PFSK-1 (cell line): ENCODE measurements at regions not wholly inside any gene's neighbourhood (a gene's known extent, or its start where the extent isn't known, plus 50 kb on each side); places are given as distances from the start of the nearest gene placed in this dataset.

Experiments
- FOXP2 ChIP-seq: optimal IDR thresholded peaks from 2 replicates; pipeline ENCODE3; 2011; ENCODE audit warnings: borderline replicate concordance, control low read depth, inconsistent platforms; ENCODE audit not compliant: insufficient read depth; ENCODE audit errors: extremely low read length, extremely low read depth
- POLR2AphosphoS5 ChIP-seq: IDR thresholded peaks from 2 replicates; pipeline ENCODE4 v1.6.1; 2012; ENCODE audit warnings: low read depth, mild to moderate bottlenecking, control low read depth, low read length, moderate library complexity
- REST ChIP-seq, 2 experiments: IDR thresholded peaks; 2 replicates each; pipeline versions ENCODE4 v1.6.1 to v1.8.0; 2011 to 2012; ENCODE audit warnings: low read depth in 2 of 2, low read length in 2 of 2, control low read depth in 1 of 2, inconsistent platforms in 1 of 2, mild to moderate bottlenecking in 1 of 2, moderate library complexity in 1 of 2; ENCODE audit not compliant: insufficient read depth in 1 of 2
- SIN3A ChIP-seq: IDR thresholded peaks from 2 replicates; pipeline ENCODE4 v1.6.1; 2012; ENCODE audit warnings: mild to moderate bottlenecking, low read length, moderate library complexity, borderline replicate concordance; ENCODE audit not compliant: insufficient read depth
- TAF1 ChIP-seq: IDR thresholded peaks from 2 replicates; pipeline ENCODE4 v1.6.1; 2012; ENCODE audit warnings: low read length, control low read depth, borderline replicate concordance; ENCODE audit not compliant: insufficient read depth

GRCh38 chr5:28823231-28823630, 1784.8 kb upstream of the CDH9 start:
- TF ChIP-seq TAF1 (no peak), SIN3A (no peak), FOXP2 (no peak), POLR2AphosphoS5 (no peak), REST (IDR thresholded peaks at IDR 0.05; ENCODE audit: insufficient read depth in 1 of 2, low read depth in 2 of 2, low read length in 2 of 2) (no peak)

- TF ChIP-seq FOXP2: no peak
- TF ChIP-seq TAF1: no peak
- TF ChIP-seq SIN3A: no peak
- TF ChIP-seq POLR2AphosphoS5: no peak
- TF ChIP-seq REST (IDR thresholded peaks at IDR 0.05; ENCODE audit: insufficient read depth in 1 of 2, low read depth in 2 of 2, low read length in 2 of 2): no peak
These were observed 1783.7 kb upstream of the CDH9 start for GRCh38 chr5:28822071-28822470.

GRCh38 chr5:28810751-28811136, 1772.4 kb upstream of the CDH9 start:
- TF ChIP-seq TAF1: no peak
- no peak for TF ChIP-seq POLR2AphosphoS5
- TF ChIP-seq SIN3A: no peak
- no peak for TF ChIP-seq REST (IDR thresholded peaks at IDR 0.05; ENCODE audit: insufficient read depth in 1 of 2, low read depth in 2 of 2, low read length in 2 of 2)
- TF ChIP-seq FOXP2: no peak

- TF ChIP-seq FOXP2: no peak
- no peak for TF ChIP-seq TAF1
- no peak for TF ChIP-seq POLR2AphosphoS5
- no peak for TF ChIP-seq SIN3A
- TF ChIP-seq REST (IDR thresholded peaks at IDR 0.05; ENCODE audit: insufficient read depth in 1 of 2, low read depth in 2 of 2, low read length in 2 of 2): no peak
These were observed 1771.7 kb upstream of the CDH9 start for GRCh38 chr5:28809811-28810750.
